ENCODE measurements at regions not wholly inside any gene's neighbourhood (a gene's known extent, or its start where the extent isn't known, plus 50 kb on each side); places are given as distances from the start of the nearest gene placed in this dataset.

DNA sequence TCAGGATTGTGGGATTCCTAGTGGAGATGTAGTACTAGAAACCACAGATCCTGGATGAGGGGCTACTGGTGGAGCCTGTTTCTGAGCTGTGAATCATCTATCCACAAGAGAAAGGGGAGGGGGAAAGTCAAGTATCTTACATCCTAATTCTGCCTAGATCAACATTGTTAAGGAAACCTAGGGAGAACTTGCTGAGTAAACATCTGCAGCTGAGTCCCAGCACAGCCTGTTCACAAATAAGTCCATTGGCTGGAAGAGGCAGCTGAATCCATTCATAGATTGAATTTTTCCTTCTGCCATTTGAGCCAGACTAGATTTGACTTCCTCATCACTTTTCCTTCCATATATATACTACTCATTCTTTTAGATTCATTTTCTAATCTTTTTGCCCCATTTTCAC is 460.5 kb downstream of the TUSC7 start:
- TF ChIP-seq, protein P1, sequence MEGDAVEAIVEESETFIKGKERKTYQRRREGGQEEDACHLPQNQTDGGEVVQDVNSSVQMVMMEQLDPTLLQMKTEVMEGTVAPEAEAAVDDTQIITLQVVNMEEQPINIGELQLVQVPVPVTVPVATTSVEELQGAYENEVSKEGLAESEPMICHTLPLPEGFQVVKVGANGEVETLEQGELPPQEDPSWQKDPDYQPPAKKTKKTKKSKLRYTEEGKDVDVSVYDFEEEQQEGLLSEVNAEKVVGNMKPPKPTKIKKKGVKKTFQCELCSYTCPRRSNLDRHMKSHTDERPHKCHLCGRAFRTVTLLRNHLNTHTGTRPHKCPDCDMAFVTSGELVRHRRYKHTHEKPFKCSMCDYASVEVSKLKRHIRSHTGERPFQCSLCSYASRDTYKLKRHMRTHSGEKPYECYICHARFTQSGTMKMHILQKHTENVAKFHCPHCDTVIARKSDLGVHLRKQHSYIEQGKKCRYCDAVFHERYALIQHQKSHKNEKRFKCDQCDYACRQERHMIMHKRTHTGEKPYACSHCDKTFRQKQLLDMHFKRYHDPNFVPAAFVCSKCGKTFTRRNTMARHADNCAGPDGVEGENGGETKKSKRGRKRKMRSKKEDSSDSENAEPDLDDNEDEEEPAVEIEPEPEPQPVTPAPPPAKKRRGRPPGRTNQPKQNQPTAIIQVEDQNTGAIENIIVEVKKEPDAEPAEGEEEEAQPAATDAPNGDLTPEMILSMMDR (conservative IDR thresholded peaks at IDR 0.05): no peak
- Mint-ChIP-seq H3K4me3 (no peak overlapping the region), H3K9me3 (no peaks in the 10 kb centered on the region), H3K27me3 (no peaks in the 10 kb centered on the region), H3K4me1 (ENCODE audit: unreplicated experiment) (no peaks in the 10 kb centered on the region), H3K27ac (no peak overlapping the region), H3K36me3 (no peaks in the 10 kb centered on the region)
- no peak for DNase-seq (ENCODE audit: extremely low spot score, unreplicated experiment)

DNA sequence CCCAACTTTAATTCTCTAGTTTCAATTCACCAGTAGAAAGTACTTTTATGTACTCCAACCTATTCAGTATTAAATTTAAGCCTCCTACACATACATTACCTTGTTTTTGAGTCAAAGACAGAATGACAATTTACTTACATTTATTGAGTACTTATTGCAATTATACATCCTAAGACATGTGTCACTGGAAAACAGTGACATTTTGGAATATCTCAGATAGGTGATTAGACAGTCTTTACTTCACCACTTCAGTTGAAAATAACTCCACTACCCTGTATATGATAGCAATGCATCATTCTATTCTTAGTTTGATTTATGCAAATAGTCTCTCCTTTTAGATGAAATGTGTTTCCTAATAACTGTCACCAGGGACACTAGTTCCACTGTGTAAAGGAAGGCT is 461.5 kb downstream of the TUSC7 start:
- H3K27me3 Mint-ChIP-seq: no peaks in the 10 kb centered on the region
- TF ChIP-seq, protein P1 (conservative IDR thresholded peaks at IDR 0.05): no peak
- H3K36me3 Mint-ChIP-seq: no peaks in the 10 kb centered on the region
- H3K27ac Mint-ChIP-seq: no peak overlapping the region
- no peaks in the 10 kb centered on the region for H3K9me3 Mint-ChIP-seq
- H3K4me3 Mint-ChIP-seq: no peak overlapping the region
- DNase-seq (ENCODE audit: extremely low spot score, unreplicated experiment): no peak
- H3K4me1 Mint-ChIP-seq (ENCODE audit: unreplicated experiment): no peaks in the 10 kb centered on the region

DNA sequence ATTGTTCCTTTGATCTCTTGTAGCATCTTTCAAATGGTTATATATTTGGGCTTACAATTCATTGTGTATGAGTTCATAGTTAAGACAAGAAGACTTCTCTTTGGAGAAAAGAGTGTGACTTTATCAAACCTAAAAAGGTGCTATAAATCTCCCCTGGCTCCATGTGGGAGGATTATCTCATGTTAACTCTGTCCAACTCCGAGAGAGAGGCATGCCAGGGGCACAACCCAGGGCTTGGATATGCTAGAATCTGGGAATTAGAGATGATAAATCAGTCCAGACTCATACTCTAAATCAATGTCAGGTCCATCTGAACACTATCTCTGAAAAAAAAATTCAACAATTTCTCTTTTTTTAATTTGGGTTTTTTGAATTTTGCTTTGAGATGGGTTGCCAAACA is 462.8 kb downstream of the TUSC7 start:
- no peaks in the 10 kb centered on the region for H3K4me1 Mint-ChIP-seq (ENCODE audit: unreplicated experiment)
- no peak for DNase-seq (ENCODE audit: extremely low spot score, unreplicated experiment)
- H3K36me3 Mint-ChIP-seq: no peaks in the 10 kb centered on the region
- H3K4me3 Mint-ChIP-seq: no peak overlapping the region
- H3K27ac Mint-ChIP-seq: no peak overlapping the region
- H3K9me3 Mint-ChIP-seq: no peaks in the 10 kb centered on the region
- TF ChIP-seq, protein P1 (conservative IDR thresholded peaks at IDR 0.05): no peak
- no peaks in the 10 kb centered on the region for H3K27me3 Mint-ChIP-seq

DNA sequence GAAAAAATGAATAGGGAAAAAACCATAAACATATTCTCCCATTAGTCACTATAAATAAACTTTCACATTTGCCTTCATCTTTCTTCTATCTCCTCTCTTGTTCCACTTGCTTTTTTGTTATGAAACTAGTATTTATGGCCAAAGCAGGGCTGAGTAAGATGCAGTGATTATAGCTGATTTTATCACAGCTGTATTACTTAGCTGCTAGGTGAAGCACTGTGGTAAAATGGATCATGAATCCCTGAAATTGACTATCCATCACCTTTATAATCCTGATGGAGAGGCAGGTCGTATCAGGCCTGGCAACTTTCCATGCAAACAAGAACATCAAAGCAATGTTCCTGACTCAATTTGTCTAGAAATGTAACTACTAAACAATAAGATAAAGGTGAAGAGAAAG is 471.6 kb downstream of the TUSC7 start:
- Mint-ChIP-seq H3K9me3 (no peaks in the 10 kb centered on the region), H3K36me3 (no peaks in the 10 kb centered on the region)
- TF ChIP-seq, protein P1 (conservative IDR thresholded peaks at IDR 0.05): no peak

DNA sequence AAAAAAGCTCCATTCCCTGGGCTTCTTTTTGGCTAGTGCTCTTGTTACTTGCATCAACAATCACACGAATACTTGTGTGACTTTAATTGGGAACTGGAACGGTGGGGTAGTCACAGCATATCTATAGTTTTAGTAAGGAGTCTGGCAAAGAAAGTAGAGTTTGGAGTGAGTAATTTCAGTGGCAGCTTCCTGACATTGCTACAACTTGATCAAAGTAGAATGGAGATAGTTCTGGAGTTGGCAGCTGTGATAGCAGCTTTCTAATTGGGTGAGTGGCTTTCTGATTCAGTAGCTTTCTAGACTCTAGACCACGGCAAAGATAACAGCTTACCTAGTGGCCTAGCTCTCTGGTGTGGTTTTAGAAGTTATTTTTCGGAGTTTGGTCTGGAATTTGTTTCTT is 475.0 kb downstream of the TUSC7 start:
- Mint-ChIP-seq H3K27ac (no peak overlapping the region), H3K36me3 (no peaks in the 10 kb centered on the region), H3K9me3 (peaks cover 5% of the 10 kb centered on the region), H3K4me3 (no peak overlapping the region), H3K27me3 (no peaks in the 10 kb centered on the region), H3K4me1 (ENCODE audit: unreplicated experiment) (no peaks in the 10 kb centered on the region)
- no peak for DNase-seq (ENCODE audit: extremely low spot score, unreplicated experiment)
- TF ChIP-seq, protein P1 (conservative IDR thresholded peaks at IDR 0.05): no peak

More for the DNA sequence above, 471.6 kb downstream of the TUSC7 start:
- H3K4me1 Mint-ChIP-seq (ENCODE audit: unreplicated experiment): no peaks in the 10 kb centered on the region
- H3K27ac Mint-ChIP-seq: no peak overlapping the region
- H3K27me3 Mint-ChIP-seq: no peaks in the 10 kb centered on the region
- no peak for DNase-seq (ENCODE audit: extremely low spot score, unreplicated experiment)
- no peak overlapping the region for H3K4me3 Mint-ChIP-seq

DNA sequence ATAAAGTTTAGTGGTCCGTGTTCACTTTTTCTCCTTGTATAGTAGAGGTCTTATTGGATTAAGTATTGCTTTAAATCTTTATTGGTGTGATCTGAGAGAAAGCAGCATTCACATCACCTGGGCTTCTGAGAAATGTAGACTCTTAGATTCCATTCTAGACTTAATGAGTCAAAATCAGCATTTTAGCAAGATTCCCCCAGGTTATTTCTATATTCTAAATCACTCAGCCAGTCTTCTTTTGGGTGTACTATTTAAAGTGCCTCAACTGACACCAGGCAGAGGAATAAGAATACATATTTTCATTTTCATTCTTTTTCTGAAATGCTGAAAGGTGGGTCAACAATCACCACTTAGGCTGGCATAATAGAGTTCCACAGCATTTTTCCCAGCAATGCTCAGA is 481.7 kb downstream of the TUSC7 start:
- Mint-ChIP-seq H3K4me3 (no peak overlapping the region), H3K36me3 (no peaks in the 10 kb centered on the region), H3K27ac (no peak overlapping the region), H3K9me3 (peaks cover 5% of the 10 kb centered on the region), H3K27me3 (no peaks in the 10 kb centered on the region), H3K4me1 (ENCODE audit: unreplicated experiment) (no peaks in the 10 kb centered on the region)
- DNase-seq (ENCODE audit: extremely low spot score, unreplicated experiment): no peak
- TF ChIP-seq, protein P1 (conservative IDR thresholded peaks at IDR 0.05): no peak

Data from type B pancreatic cell (in vitro differentiated cells).